Mammary epithelial cell (primary cell): ENCODE measurements at regions not wholly inside any gene's neighbourhood (a gene's known extent, or its start where the extent isn't known, plus 50 kb on each side); places are given as distances from the start of the nearest gene placed in this dataset.

ENCODE experiments used
- CTCF ChIP-seq, 2 donors: IDR thresholded peaks in 1 of 2; conservative IDR thresholded peaks in 1 of 2; 2 replicates each; pipeline ENCODE4 v1.5.1; 2011 to 2012; ENCODE audit warnings: inconsistent platforms in 2 of 2, low read length in 2 of 2, mild to moderate bottlenecking in 2 of 2, control low read depth in 1 of 2, low read depth in 1 of 2; ENCODE audit not compliant: insufficient read depth in 1 of 2; ENCODE audit errors: extremely low read depth in 1 of 2
- EZH2 ChIP-seq: IDR thresholded peaks from 2 replicates; pipeline ENCODE4 v1.6.1; 2012; ENCODE audit warnings: low read length, inconsistent platforms, borderline replicate concordance

GRCh38 chr5:101458587-101458986 is 555.5 kb upstream of the ST8SIA4 start:
- TF ChIP-seq EZH2 (no peak), CTCF (conservative IDR thresholded peaks at IDR 0.05 in 1 of 2, IDR thresholded peaks at IDR 0.05 in 1 of 2; ENCODE audit: extremely low read depth in 1 of 2, insufficient read depth in 1 of 2, low read depth in 1 of 2, low read length in 2 of 2) (no peak)
